A549 (cell line): ENCODE measurements at regions not wholly inside any gene's neighbourhood (a gene's known extent, or its start where the extent isn't known, plus 50 kb on each side); places are given as distances from the start of the nearest gene placed in this dataset.

Source experiments
- POLR2A ChIP-seq: IDR thresholded peaks from 2 replicates; pipeline ENCODE4 v1.6.1; 2012; ENCODE audit warnings: mild to moderate bottlenecking, low read length
- RAD21 ChIP-seq, 2 experiments: fragments of >200 bp in 1 of 2; sonication (Bioruptor Twin) in 1 of 2; formaldehyde crosslinking in 1 of 2; IDR thresholded peaks in 1 of 2; conservative IDR thresholded peaks in 1 of 2; 2 replicates in 1 of 2; 3 replicates in 1 of 2; pipeline ENCODE4 v1.6.1; 2012 to 2018; ENCODE audit warnings: inconsistent platforms in 1 of 2

DNA sequence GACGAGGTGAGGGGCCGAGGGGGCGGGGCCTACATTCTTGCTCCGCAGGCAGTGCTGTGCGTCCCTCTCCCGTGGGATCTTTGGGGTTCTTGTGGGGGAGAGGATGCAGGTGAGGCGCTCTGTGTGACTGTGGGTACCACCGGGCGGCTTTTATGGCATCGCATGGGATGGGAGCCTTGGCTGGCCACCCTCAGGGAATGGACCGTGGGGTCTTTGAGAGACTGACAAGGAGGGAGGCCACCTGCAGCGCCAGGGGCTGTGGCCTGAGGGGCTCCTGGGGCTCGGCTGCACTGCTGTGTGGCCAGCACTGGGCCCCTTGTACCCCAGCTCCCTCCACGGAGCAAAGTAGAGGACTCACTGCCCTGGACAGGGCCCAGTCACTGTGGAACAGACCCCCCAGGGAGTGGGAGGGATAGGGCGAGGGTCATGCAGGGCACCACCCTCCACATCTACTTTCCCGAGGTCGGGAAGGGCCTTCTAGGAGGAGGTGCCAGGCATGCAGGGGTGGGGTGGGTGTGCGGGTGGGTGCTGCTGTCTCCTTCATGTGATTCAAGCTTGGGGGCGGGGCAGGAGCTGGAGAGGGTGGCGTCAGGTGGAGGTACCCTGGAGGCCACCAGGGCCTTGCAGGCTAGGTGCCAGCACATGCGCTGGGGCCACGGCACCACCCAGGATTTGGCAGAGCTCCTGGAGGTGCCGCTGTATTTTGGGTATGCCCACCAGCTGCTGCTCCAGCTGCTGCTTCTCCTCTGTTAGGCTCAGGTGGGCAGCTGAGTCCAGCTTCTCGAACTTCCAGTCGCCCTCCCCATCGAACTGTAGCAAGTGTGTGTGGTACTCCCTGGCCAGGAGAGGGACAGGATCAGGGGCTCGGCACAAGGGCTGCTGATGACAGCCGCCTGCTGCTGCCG lies 1072.4 kb downstream of the RPIA start:
- TF ChIP-seq RAD21 (conservative IDR thresholded peaks at IDR 0.05 in 1 of 2, IDR thresholded peaks at IDR 0.05 in 1 of 2): no peak
- TF ChIP-seq POLR2A: no peak
